HT-29 (cell line): ENCODE measurements at regions not wholly inside any gene's neighbourhood (a gene's known extent, or its start where the extent isn't known, plus 50 kb on each side); places are given as distances from the start of the nearest gene placed in this dataset.

Experiments
- DNase-seq: peaks from one replicate; pipeline ENCODE4 v3.0.0-alpha.2; 2015; ENCODE audit warnings: low spot score

- no peak for DNase-seq
Observed at GRCh38 chr16:65224471-65224870, 102.6 kb upstream of the CDH11 start.

- DNase-seq: no peak
Observed at GRCh38 chr16:65223335-65223734, 101.5 kb upstream of the CDH11 start.

DNA sequence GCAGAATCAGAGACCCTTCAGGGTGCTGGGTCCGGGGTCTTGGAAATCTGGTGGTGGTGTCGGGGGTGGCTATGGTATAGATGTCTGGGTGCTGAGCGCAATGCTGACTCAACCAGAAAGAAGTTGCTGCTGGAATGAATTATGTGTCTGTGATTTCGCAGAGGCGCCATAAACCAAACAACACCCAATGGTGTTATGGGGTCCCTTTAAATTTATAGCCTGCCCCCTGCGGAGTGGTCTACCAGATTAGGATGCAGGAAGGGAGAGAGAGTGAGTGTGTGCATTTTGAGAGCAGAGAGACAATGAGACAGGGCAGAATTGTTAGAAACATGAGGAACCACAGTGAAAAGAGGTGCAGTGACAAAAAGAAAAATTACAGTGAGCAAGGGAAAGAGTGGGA lies 100.7 kb upstream of the CDH11 start:
- DNase-seq: no peak

DNA sequence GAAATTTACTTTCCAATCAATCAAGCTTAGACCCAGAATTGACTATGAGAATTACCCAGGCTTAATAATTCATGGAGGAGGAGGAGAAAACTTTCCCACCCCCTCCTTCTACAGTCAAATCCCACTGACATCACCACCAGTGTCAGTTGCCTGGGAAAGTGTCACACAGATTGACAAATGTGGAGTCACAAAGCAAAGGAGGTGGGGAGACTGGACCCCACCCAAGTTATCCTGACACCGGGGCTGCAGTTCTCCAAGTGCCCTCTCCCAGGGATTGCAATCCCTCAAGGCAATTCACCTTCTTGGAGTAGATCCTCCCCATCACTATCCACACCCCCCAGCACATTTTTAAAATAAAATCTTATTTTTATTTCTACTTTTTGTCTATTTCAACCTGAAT lies 100.2 kb upstream of the CDH11 start:
- no peak for DNase-seq

- DNase-seq: no peak
Observed at GRCh38 chr16:65219786-65220185, 97.9 kb upstream of the CDH11 start.

- DNase-seq: no peak
Observed at GRCh38 chr16:65218348-65218747, 96.5 kb upstream of the CDH11 start.

- DNase-seq: no peak
Observed at GRCh38 chr16:65213866-65214595, 92.2 kb upstream of the CDH11 start.

- DNase-seq: no peak
Observed at GRCh38 chr16:65212791-65213190, 90.9 kb upstream of the CDH11 start.

DNA sequence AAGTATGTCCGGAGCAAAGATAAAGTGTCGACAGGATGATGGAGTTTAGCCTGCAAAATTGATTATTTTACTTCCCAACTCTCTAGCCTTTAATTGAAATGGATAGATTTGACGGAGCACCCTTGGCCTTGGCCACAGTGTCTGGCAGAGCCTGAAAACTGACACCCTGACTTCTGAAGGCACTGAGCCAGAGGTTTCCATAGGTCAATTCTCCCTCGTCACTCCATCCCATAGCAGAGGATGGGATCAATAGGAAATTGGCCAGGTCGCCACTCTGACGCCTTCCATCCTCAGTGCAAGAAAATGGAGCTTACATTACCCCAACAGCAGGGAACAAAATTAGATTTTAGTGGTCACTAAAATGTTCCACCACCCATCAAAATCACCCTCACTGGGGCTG lies 90.4 kb upstream of the CDH11 start:
- DNase-seq: no peak

DNA sequence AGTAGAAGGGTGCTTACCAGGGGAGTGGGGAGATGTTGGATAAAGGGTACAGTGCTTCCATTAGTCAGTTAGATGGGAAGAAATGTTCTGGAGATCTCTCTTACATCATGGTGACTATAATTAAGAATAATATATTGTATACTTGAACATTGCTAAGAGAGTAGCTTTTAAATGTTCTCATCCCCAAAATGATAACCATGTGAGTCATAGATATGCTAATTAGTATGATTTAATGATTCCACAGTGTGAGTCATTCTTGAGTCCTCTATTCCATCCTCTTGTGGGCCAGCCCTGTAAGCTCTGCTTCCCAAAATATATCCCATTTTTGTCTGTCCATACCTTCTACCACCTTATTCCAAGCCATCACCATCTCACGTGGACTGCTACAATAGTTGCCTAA lies 80.6 kb upstream of the CDH11 start:
- no peak for DNase-seq

- DNase-seq: no peak
Observed at GRCh38 chr16:65201511-65201910, 79.6 kb upstream of the CDH11 start.

GRCh38 chr16:65200857-65201256 lies 79.0 kb upstream of the CDH11 start:
- no peak for DNase-seq

- DNase-seq: no peak
Observed at GRCh38 chr16:65200156-65200773, 78.4 kb upstream of the CDH11 start.

GRCh38 chr16:65196420-65197075 lies 74.7 kb upstream of the CDH11 start:
- DNase-seq: no peak

GRCh38 chr16:65195998-65196397 lies 74.1 kb upstream of the CDH11 start:
- no peak for DNase-seq

GRCh38 chr16:65185241-65185778 lies 63.4 kb upstream of the CDH11 start:
- DNase-seq: no peak

GRCh38 chr16:65181071-65181561 lies 59.3 kb upstream of the CDH11 start:
- DNase-seq: no peak

DNA sequence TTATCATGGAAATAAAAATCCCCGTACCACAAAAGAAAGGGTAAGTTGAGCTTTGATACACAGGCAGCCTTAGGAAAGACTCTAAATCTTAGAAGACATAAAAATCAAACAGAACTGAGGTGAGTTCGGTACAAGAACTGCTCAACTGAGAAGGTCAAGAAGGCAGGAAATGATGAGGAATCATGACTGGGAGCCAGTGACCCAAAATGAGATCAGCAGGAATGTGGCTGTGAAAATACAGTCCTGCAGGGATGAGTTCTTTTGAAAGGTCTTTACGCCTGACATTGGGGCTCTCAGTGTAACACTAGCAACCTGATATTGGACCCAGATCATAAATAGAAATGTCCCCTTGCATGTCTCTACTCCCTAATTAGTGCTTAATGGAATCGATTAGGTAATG lies 56.3 kb upstream of the CDH11 start:
- DNase-seq: no peak

- DNase-seq: no peak
Observed at GRCh38 chr16:65176603-65177002, 54.7 kb upstream of the CDH11 start.

GRCh38 chr16:65172356-65172755 lies 50.5 kb upstream of the CDH11 start:
- DNase-seq: no peak
